Heart right ventricle (tissue), 16 donors: ENCODE measurements at regions not wholly inside any gene's neighbourhood (a gene's known extent, or its start where the extent isn't known, plus 50 kb on each side); places are given as distances from the start of the nearest gene placed in this dataset.

Experiments
- ATAC-seq, 8 donors: fragments of 200-7000 bp; cut with Tn5 transposase; one replicate each; pipeline ENCODE4 v1.9.1; 2020; ENCODE audit warnings: mild to moderate bottlenecking in 8 of 8, moderate library complexity in 8 of 8, moderate number of reproducible peaks in 1 of 8
- DNase-seq, 2 donors: peaks; one replicate each; pipeline ENCODE4 v3.0.0-alpha.2; 2020
- H3K27ac ChIP-seq, 10 donors: fragments of 200-600 bp; sonication (generic) in 2 of 10; one replicate each; pipeline versions ENCODE4 v1.5.0 to v1.8.0; 2020 to 2022; ENCODE audit warnings: mild to moderate bottlenecking in 3 of 10
- H3K27me3 ChIP-seq, 7 donors: fragments of 200-600 bp; one replicate each; pipeline ENCODE4 v1.8.0; 2021 to 2022; ENCODE audit warnings: mild to moderate bottlenecking in 2 of 7
- H3K36me3 ChIP-seq, 9 donors: fragments of 200-600 bp; sonication (generic) in 1 of 9; one replicate each; pipeline versions ENCODE4 v1.5.0 to v1.8.0; 2020 to 2022; ENCODE audit warnings: mild to moderate bottlenecking in 2 of 9
- H3K4me1 ChIP-seq, 9 donors: fragments of 200-600 bp; sonication (generic) in 1 of 9; one replicate each; pipeline versions ENCODE4 v1.5.0 to v1.8.0; 2020 to 2022; ENCODE audit warnings: mild to moderate bottlenecking in 4 of 9
- H3K4me3 ChIP-seq, 10 donors: fragments of 200-600 bp; sonication (generic) in 2 of 10; one replicate each; pipeline versions ENCODE4 v1.5.0 to v1.8.0; 2020 to 2022; ENCODE audit warnings: mild to moderate bottlenecking in 7 of 10, moderate library complexity in 2 of 10
- H3K9me3 ChIP-seq, 11 donors: fragments of 200-600 bp in 10 of 11; sonication (generic) in 2 of 11; one replicate each; pipeline versions ENCODE4 v1.5.0 to v1.8.0; 2013 to 2022; ENCODE audit warnings: mild to moderate bottlenecking in 2 of 11, control low read depth in 1 of 11, moderate library complexity in 1 of 11
- WGBS, 2 donors: extraction: QIAGEN DNeasy Blood & Tissue Kit; methylation state at CpG; one replicate each; pipeline ENCODE4 v1.1.7; 2013; ENCODE audit warnings: inconsistent platforms in 1 of 2; 5-methylcytosine and 5-hydroxymethylcytosine counted together
- intact Hi-C, 10 donors: fragments of 100-400 bp; cut with DNase I; formaldehyde crosslinking; loops; one replicate each; pipeline versions ENCODE4 v1.11.1 to v1.14.2; 2022
- TF ChIP-seq, protein P1 (sequence below), 9 donors: fragments of 200-600 bp; sonication (generic) in 2 of 9; IDR thresholded peaks; one replicate each; pipeline versions ENCODE4 v1.5.0 to v1.8.0; 2021 to 2022; ENCODE audit warnings: antibody characterized with exemption in 9 of 9, mild to moderate bottlenecking in 5 of 9, moderate library complexity in 1 of 9
- donor health status: Arrhythmogenic right ventricular cardiomyopathy.
- donor health status: ischemic (EF 13 %, LVEDD 7.1; RV severe dilation, severe dysfunction).
- donor health status: healthy with polysubstance abuse.
- donor health status: DM: no; HTN: yes; CAD: no.
- donor health status: DM: no; HTN: no; CAD: no.
- donor health status: ischemic (EF 25% LVEDD 6.9; RV normal size, moderate dysfunction).
- donor health status: ischemic (EF 25% LVEDD 5.7; RV mildly dilated, moderate dysfunction).
- donor health status: healthy.
- donor health status: DM: yes; HTN: yes; CAD: no.
- donor health status: Ischemic cardiomyopathy.
- donor health status: ischemic (EF 35%, LVEDD 5.7; RV mildly dilated, moderate dysfunction).
- donor health status: nonischemic (EF 11% LVEDD 7.7; RV severe dilation, severe dysfunction).
- donor health status: DM: yes; HTN: yes; CAD: no.
- donor health status: PGD.
- donor health status: ischemic (EF 29% LVEDD 5.4; RV normal size, mild dysfunction).
- donor health status: nonischemic (EF 23%, LVEDD 6.1; RV moderate dilation, normal function).

DNA sequence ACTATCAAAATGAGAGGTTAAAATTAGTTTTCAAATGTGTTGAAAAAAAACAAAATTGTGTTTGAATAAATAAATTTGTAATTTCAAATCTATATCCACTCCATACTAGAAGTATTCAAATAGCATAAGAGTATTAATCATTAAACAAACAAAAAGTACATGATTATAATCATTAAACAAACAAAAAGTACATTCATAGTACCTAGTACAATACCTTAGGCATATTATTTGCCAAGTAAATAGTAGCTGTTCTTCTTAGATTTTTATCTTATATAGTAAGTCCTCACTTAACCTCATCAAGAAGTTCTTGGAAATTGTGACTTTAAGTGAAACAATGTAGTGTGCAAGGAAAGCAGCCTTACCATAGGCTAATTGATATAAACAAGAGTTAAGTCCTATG lies 349.3 kb upstream of the VWC2 start:
- no peak for DNase-seq
- no peak for ATAC-seq
- no peaks in the 10 kb centered on the region for H3K4me1 ChIP-seq
- no peak overlapping the region for H3K4me3 ChIP-seq
- TF ChIP-seq, protein P1, sequence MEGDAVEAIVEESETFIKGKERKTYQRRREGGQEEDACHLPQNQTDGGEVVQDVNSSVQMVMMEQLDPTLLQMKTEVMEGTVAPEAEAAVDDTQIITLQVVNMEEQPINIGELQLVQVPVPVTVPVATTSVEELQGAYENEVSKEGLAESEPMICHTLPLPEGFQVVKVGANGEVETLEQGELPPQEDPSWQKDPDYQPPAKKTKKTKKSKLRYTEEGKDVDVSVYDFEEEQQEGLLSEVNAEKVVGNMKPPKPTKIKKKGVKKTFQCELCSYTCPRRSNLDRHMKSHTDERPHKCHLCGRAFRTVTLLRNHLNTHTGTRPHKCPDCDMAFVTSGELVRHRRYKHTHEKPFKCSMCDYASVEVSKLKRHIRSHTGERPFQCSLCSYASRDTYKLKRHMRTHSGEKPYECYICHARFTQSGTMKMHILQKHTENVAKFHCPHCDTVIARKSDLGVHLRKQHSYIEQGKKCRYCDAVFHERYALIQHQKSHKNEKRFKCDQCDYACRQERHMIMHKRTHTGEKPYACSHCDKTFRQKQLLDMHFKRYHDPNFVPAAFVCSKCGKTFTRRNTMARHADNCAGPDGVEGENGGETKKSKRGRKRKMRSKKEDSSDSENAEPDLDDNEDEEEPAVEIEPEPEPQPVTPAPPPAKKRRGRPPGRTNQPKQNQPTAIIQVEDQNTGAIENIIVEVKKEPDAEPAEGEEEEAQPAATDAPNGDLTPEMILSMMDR (IDR thresholded peaks at IDR 0.05) = no peak
- no peaks in the 10 kb centered on the region for H3K27me3 ChIP-seq
- no peak overlapping the region for H3K27ac ChIP-seq
- H3K9me3 ChIP-seq = no peaks in the 10 kb centered on the region
- intact Hi-C loops = no loop called here
- H3K36me3 ChIP-seq = no peaks in the 10 kb centered on the region

DNA sequence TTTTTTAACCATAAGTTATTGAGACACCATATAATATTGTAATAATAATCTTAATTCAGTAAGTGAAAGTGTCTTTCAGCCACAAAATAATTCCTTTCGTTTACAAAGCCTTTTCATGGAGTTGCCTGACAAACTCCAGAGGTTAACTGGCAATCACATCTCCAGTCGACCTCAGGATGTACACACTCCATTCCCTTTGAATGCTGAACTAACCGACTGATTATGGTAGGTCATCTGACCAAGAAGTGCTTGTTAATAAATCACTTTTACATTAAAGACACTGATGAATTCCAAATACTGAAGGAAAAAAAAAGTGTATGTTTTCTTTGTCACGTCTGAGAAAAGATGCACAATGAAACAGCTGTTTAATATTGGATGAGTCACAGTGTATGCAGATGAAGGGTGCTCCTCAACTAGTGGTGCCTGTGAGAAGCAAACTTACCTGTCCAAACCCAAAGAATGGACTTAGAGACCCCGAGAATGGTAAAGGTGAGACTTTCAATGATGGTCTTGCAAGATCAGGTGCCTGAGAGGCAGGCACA lies 348.1 kb upstream of the VWC2 start:
- Histone ChIP-seq H3K27me3 (no peaks in the 10 kb centered on the region), H3K9me3 (no peaks in the 10 kb centered on the region), H3K36me3 (no peaks in the 10 kb centered on the region), H3K4me1 (no peaks in the 10 kb centered on the region), H3K27ac (no peak overlapping the region), H3K4me3 (no peak overlapping the region)
- ATAC-seq (no peak), DNase-seq (no peak)
- TF ChIP-seq, protein P1 (IDR thresholded peaks at IDR 0.05) = no peak
- intact Hi-C loops = no loop called here
- WGBS, 2 donors = 41 to 46% methylated on average over 5 of the region's 5 CpGs

DNA sequence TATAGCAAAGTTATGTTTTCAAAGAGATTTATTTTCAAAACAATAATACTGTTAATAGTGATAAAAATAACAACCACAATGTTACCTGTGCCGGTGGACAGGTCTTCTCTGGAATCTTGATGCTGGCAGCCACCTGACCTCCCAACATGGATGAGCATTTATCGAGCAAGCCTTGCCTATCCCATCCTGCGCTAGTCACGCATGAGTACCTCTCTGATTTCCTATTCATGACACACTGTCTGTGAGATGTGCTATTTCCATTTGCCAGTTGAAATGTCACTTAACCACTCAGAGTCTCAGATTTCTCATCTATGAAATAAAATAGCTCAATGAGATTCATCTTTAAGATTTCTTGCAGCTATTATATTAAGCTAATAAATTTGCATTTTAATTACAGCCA lies 341.2 kb upstream of the VWC2 start:
- H3K9me3 ChIP-seq = no peaks in the 10 kb centered on the region
- H3K4me3 ChIP-seq = no peak overlapping the region
- TF ChIP-seq, protein P1 (IDR thresholded peaks at IDR 0.05) = no peak
- intact Hi-C loops = no loop called here
- no peaks in the 10 kb centered on the region for H3K36me3 ChIP-seq
- H3K27ac ChIP-seq = no peak overlapping the region
- H3K27me3 ChIP-seq = no peaks in the 10 kb centered on the region
- DNase-seq (no peak), ATAC-seq (no peak)
- no peaks in the 10 kb centered on the region for H3K4me1 ChIP-seq
- WGBS, 2 donors = 92 to 98% methylated on average over 4 of the region's 4 CpGs

DNA sequence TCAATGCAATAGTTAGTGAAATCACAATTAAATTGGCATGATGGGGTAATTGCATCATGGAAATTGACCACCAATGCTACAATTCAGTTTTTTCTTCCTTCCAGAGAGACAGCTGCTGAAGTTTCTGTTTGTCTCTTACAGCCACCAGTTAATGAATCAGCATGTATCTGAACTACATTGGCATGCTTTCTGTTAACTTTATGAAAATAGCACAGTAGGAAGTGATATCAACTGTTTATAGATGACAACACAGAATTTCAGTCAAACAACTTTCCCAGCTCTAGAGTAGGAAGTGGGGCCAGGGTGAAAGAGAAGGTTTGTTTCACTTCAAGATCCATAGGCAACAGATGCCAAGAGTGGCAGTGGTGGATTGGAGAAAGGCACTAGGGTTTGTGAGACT lies 339.6 kb upstream of the VWC2 start:
- Histone ChIP-seq H3K27ac (no peak overlapping the region), H3K4me3 (no peak overlapping the region), H3K4me1 (no peaks in the 10 kb centered on the region), H3K36me3 (no peaks in the 10 kb centered on the region), H3K9me3 (no peaks in the 10 kb centered on the region), H3K27me3 (no peaks in the 10 kb centered on the region)
- TF ChIP-seq, protein P1 (IDR thresholded peaks at IDR 0.05) = no peak
- intact Hi-C loops = no loop called here
- no peak for DNase-seq
- no peak for ATAC-seq

DNA sequence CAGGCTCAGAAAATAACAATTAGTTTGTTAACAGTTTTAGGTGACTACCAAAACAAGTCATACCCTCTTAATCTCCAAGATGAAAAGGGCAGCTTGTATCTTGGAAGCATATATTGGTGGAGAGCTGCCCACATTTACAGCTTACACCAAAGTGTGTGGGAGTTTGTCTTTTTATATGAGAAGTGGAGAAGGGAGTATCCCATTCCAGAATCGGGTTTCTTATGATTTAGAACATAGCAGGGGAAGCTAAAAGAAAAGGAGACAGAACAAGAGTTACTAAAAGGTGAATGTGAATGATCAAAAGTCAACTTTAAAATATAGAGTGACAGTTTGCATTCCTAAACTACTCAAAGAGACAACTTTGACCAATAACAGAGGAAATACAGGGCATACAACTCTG lies 338.6 kb upstream of the VWC2 start:
- Histone ChIP-seq H3K27me3 (no peaks in the 10 kb centered on the region), H3K36me3 (no peaks in the 10 kb centered on the region), H3K4me1 (no peaks in the 10 kb centered on the region), H3K9me3 (no peaks in the 10 kb centered on the region), H3K4me3 (no peak overlapping the region), H3K27ac (no peak overlapping the region)
- WGBS, 2 donors = 32 to 71% methylated on average over 1 of the region's 1 CpG
- intact Hi-C loops = no loop called here
- ATAC-seq (no peak), DNase-seq (no peak)
- TF ChIP-seq, protein P1 (IDR thresholded peaks at IDR 0.05) = no peak
